DOHH2 (cell line): ENCODE measurements at regions not wholly inside any gene's neighbourhood (a gene's known extent, or its start where the extent isn't known, plus 50 kb on each side); places are given as distances from the start of the nearest gene placed in this dataset.

Experiments used
- H3F3A ChIP-seq: fragments of 200-600 bp; sonication (generic), shearing (Covaris generic); 2 replicates; pipeline ENCODE4 v1.6.0; 2016; ENCODE audit warnings: antibody characterized with exemption, mild to moderate bottlenecking; ENCODE audit not compliant: control insufficient read depth, insufficient read depth
- H3K27ac ChIP-seq: fragments of 200-600 bp; sonication (generic); 2 replicates; pipeline ENCODE4 v1.5.1; 2014; ENCODE audit warnings: low read depth, mild to moderate bottlenecking, low read length, moderate library complexity
- H3K27me3 ChIP-seq: fragments of 200-600 bp; sonication (generic); 2 replicates; pipeline ENCODE4 v1.6.1; 2014; ENCODE audit warnings: mild to moderate bottlenecking, low read length, mixed read lengths; ENCODE audit not compliant: control insufficient read depth
- H3K36me3 ChIP-seq: fragments of 200-600 bp; sonication (generic); 2 replicates; pipeline ENCODE4 v1.6.1; 2014; ENCODE audit warnings: mild to moderate bottlenecking, low read length, moderate library complexity, mixed read lengths; ENCODE audit not compliant: control insufficient read depth
- H3K4me1 ChIP-seq: fragments of 200-600 bp; sonication (generic); 2 replicates; pipeline ENCODE4 v1.6.1; 2014; ENCODE audit warnings: mild to moderate bottlenecking, low read length, mixed read lengths; ENCODE audit not compliant: control insufficient read depth
- H3K4me2 ChIP-seq: fragments of 200-600 bp; sonication (generic); 2 replicates; pipeline ENCODE4 v1.6.0; 2014; ENCODE audit warnings: mild to moderate bottlenecking, low read length, moderate library complexity
- H3K4me3 ChIP-seq: fragments of 200-600 bp; sonication (generic); 2 replicates; pipeline ENCODE4 v1.5.1; 2014; ENCODE audit warnings: mild to moderate bottlenecking, low read length, mixed read lengths
- H3K79me2 ChIP-seq: fragments of 200-600 bp; sonication (generic); 2 replicates; pipeline ENCODE4 v1.6.1; 2014; ENCODE audit warnings: mild to moderate bottlenecking, low read length, mixed read lengths; ENCODE audit not compliant: control insufficient read depth
- H3K9me2 ChIP-seq: fragments of 200-600 bp; sonication (generic); replicated peaks from 2 replicates; pipeline ENCODE4 v1.6.1; 2014; ENCODE audit warnings: mild to moderate bottlenecking, low read length, mixed read lengths; ENCODE audit not compliant: control insufficient read depth
- H3K9me3 ChIP-seq: fragments of 200-600 bp; sonication (generic); 2 replicates; pipeline ENCODE4 v1.6.1; 2014; ENCODE audit warnings: antibody characterized with exemption, low read length, mixed read lengths; ENCODE audit not compliant: control insufficient read depth, insufficient read depth
- H4K20me1 ChIP-seq: fragments of 200-600 bp; sonication (generic); 2 replicates; pipeline ENCODE4 v1.6.0; 2014; ENCODE audit warnings: low read depth, mild to moderate bottlenecking, antibody characterized with exemption, low read length, moderate library complexity; ENCODE audit not compliant: control insufficient read depth, insufficient read depth
- EZH2phosphoT487 ChIP-seq: fragments of 200-600 bp; sonication (generic); IDR thresholded peaks from 2 replicates; pipeline ENCODE4 v1.6.1; 2017; ENCODE audit warnings: borderline replicate concordance, mild to moderate bottlenecking, antibody characterized with exemption, low read length, moderate library complexity, mixed read lengths
- TF ChIP-seq, protein P1 (sequence below): fragments of 200-600 bp; sonication (generic); IDR thresholded peaks from one replicate; pipeline ENCODE4 v1.5.1; 2014; ENCODE audit warnings: antibody characterized with exemption, mild to moderate bottlenecking, low read depth, low read length; ENCODE audit not compliant: poor library complexity, severe bottlenecking

DNA sequence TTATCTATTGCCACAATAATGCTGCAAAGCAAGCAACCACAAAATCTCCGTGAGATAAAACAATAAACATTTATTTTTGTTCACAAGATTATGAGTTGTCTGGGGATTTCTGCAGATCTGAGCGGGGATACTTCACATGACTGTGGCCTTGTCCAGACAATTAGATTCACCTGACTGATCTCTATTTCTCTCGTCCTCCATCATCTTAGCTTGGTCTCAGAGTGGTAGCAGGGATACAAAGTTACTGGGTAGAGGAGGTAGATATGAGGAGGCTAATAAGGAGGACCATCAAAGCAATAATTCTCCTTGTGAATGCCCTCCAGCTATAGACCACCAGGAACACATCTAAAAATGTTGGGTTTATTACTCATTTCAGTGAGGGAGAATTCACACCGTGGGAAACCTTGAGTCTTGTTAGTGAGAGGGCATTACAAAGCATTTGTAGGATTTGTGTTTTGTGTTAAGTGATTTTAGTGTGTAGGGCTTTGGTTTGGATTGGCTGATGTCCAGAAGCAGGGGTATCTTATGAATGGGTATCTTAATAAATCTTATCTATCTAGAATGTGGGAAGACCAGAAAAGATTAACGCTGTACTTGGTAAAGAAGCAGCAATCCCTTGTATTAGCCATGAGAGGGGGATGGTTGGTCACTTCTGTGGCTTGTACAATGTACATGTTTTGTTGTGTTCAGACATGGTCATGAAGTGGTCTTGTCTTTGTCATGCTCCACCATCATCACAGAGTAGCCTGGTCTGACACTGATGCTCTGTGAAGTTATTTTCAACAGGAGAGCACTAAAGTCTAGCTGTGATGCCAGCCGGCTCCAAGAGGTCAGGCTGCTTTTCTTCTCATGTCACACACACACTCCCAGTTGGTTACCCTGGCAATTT lies 287.6 kb upstream of the STT3B start:
- Histone ChIP-seq H3K4me3 (no peak overlapping the region), H3K4me1 (0 out of 2 replicates have a peak, but pooled peaks cover 4% of the 10 kb centered on the region), H3K27me3 (no peaks in the 10 kb centered on the region), H3K9me3 (no peaks in the 10 kb centered on the region), H3K4me2 (no peak overlapping the region), H4K20me1 (no peaks in the 10 kb centered on the region), H3K9me2 (no peaks in the 10 kb centered on the region; the same call in 1 of the 2 replicates), H3F3A (no peaks in the 10 kb centered on the region), H3K79me2 (no peaks in the 10 kb centered on the region), H3K27ac (no peak overlapping the region), H3K36me3 (no peaks in the 10 kb centered on the region)
- no peak for TF ChIP-seq EZH2phosphoT487
- TF ChIP-seq, protein P1, sequence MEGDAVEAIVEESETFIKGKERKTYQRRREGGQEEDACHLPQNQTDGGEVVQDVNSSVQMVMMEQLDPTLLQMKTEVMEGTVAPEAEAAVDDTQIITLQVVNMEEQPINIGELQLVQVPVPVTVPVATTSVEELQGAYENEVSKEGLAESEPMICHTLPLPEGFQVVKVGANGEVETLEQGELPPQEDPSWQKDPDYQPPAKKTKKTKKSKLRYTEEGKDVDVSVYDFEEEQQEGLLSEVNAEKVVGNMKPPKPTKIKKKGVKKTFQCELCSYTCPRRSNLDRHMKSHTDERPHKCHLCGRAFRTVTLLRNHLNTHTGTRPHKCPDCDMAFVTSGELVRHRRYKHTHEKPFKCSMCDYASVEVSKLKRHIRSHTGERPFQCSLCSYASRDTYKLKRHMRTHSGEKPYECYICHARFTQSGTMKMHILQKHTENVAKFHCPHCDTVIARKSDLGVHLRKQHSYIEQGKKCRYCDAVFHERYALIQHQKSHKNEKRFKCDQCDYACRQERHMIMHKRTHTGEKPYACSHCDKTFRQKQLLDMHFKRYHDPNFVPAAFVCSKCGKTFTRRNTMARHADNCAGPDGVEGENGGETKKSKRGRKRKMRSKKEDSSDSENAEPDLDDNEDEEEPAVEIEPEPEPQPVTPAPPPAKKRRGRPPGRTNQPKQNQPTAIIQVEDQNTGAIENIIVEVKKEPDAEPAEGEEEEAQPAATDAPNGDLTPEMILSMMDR, result no peak

- no peaks in the 10 kb centered on the region for H3K4me1 ChIP-seq
- no peak overlapping the region for H3K4me3 ChIP-seq
- H3K36me3 ChIP-seq, result no peaks in the 10 kb centered on the region
- no peaks in the 10 kb centered on the region for H3K9me3 ChIP-seq
- TF ChIP-seq, protein P1, result no peak
- no peak for TF ChIP-seq EZH2phosphoT487
- H4K20me1 ChIP-seq, result no peaks in the 10 kb centered on the region
- H3F3A ChIP-seq, result no peaks in the 10 kb centered on the region
- H3K4me2 ChIP-seq, result no peak overlapping the region
- H3K27me3 ChIP-seq, result no peaks in the 10 kb centered on the region
- no peak overlapping the region for H3K27ac ChIP-seq
- no peaks in the 10 kb centered on the region; the same call in 1 of the 2 replicates for H3K9me2 ChIP-seq
- no peaks in the 10 kb centered on the region for H3K79me2 ChIP-seq
Measured at GRCh38 chr3:31246293-31247062, 286.2 kb upstream of the STT3B start.

DNA sequence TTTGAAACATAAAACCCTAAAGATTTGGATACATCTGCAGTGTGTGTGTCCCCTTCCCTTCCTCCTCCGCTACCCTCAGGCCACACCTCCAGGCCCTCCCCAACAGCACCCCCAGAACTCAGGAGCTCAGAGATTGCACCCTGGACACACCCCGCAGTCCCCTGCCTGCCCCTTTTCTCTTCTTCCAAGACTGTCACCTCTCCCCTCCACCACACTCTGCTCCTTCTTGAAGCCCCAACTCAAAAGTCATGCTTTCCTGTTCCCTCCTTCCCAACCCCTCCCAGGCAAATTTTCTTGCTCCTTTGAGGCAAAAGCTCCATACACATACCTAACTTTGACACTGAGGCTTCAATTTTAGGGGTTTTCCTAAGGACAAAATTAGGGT lies 285.7 kb upstream of the STT3B start:
- H3K36me3 ChIP-seq, result no peaks in the 10 kb centered on the region
- no peaks in the 10 kb centered on the region; the same call in 1 of the 2 replicates for H3K9me2 ChIP-seq
- H3K4me3 ChIP-seq, result no peak overlapping the region
- H3K4me2 ChIP-seq, result no peak overlapping the region
- no peaks in the 10 kb centered on the region for H3K79me2 ChIP-seq
- H4K20me1 ChIP-seq, result no peaks in the 10 kb centered on the region
- H3F3A ChIP-seq, result no peaks in the 10 kb centered on the region
- TF ChIP-seq EZH2phosphoT487, result no peak
- TF ChIP-seq, protein P1, result no peak
- H3K9me3 ChIP-seq, result no peaks in the 10 kb centered on the region
- no peak overlapping the region for H3K27ac ChIP-seq
- H3K4me1 ChIP-seq, result no peaks in the 10 kb centered on the region
- no peaks in the 10 kb centered on the region for H3K27me3 ChIP-seq
